NCI-H524 treated with DMSO at 0.1 percent for 48 hours (cell line): ENCODE measurements at regions not wholly inside any gene's neighbourhood (a gene's known extent, or its start where the extent isn't known, plus 50 kb on each side); places are given as distances from the start of the nearest gene placed in this dataset.
"Not testable (repeated sequence)": the region's sequence is repeated elsewhere in the genome, so short reads cannot be mapped to it uniquely, and the experiment has no call there.

Experiments used
- DNase-seq: peaks from one replicate; lab custom pipeline; 2025; lab: John Stamatoyannopoulos, UW

DNA sequence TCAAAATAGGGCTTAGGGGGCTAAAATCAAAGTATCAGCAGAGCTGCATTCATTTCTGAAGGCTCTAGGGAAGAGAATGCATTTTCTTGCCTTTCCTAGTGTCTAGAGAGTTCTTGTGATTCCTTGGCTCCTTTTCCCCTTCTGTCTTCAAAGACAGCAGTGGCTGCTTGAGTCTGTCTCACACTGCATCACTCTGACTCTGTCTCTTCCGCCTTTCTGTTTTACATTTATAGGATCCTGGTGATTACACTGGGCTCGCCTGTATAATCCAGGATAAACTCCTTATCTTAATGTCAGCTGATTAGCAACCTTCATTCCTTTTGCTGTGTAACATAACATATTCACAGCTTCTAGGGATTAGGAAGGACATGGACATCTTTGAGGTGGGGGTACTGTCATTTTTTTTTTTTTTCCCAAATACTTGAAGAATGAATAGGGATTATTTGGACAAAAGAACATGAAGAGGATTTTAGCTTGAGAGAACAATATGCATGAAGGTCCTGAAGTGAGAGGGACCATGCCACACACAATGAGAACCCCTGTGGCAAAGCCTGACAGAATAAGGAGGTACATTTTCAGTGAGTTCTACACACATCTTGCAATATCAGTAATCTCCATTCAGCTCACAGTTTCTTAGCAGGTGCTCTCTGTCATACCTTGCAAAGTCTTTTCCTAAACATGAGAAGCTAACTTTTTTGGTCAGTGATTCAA lies 267.6 kb downstream of the FAM170A start:
- DNase-seq = no peak

DNA sequence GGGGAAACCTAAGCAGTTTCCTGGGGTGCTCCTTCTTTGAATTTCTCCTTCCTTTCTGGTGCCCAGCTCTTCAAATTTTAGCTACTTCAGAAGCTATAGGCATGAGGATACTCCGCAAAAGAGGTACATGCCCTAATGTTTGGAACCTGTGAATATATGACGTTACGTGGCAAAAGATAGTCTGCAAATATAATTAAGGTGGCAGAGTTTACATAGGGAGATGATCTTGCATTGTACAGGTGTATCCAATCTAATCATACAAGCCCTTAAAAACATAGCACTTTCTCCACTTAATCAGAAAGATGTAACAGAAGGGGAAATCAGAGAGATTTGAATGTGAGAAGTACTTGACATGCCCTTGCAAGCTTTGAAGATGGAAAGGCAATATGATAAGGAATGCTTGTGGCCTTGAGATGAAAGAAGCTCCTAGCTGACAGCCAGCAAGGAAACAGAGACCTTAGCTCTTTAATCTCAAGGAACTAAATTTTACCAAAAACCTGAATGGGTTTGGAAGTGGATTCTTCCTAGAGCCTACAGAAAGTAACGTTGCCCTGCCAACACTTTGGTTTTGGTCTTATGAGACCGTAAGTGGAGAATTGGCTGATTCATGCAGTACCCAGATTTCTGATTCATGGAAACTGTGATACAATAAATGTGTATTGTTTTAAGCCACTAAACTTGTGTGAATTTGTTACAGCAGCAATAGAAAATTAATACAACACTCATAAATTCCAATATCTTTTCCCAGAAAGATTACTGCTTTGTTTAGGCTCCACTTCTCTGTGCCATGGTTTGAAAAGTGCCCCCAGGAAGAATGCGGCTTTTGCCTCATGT lies 268.4 kb downstream of the FAM170A start:
- no peak for DNase-seq

DNA sequence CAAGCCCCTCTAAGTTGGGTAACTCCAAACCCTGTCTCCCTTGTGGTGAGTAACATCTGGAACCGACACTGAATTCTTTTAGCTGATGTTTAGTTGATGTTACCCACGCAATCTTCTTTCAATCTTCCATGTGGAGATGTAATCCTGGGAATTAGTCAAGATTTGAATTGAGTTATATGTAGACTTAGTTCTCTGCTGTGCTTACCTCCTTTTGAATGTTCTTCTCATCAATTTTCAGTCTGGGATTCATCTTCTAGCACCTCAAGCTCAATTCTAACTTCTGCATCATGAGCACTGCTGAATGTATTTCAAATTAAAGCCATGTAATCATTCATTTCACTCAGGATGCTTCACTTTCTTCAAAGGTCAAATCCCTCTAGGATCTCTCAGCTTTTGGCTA lies 270.6 kb downstream of the FAM170A start:
- DNase-seq = no peak

DNA sequence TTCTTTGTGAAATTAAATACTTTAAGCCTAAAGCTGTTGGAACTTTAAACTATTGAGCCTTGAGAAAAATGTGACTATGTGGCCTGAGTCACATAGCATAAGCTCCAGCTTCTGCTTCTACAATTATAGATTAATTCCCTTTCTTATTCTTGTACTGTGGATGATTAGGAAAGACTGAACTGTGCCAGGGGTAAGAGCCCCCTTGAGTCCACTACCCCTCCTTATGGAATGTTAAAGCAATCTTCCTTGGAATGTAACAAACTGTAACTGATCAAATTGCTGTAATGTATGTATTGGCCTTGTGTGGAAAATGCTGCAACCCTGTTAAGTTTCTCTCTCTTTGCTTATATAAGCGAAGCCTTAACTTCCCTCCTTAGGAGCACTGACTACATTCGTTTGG lies 273.2 kb downstream of the FAM170A start:
- no peak for DNase-seq

DNA sequence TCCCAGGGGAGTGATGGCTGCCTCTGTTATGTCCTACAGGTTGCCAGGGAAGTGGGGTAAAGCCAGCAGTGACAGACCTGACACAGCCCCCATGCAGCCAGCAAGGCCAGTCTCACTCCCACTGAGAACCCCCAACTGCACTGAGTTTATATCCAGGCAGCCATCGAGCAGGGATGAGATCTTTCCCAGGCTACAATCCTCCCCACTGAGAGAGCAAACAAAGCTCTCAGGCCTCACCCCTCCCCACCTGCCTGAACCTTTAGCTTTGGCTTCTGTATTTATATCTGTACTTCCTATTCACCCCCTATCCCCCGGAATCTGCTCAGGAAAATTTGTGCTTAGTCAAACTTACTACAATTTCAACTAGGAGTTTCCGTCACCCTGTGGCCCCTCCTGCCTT lies 284.1 kb downstream of the FAM170A start:
- DNase-seq = no peak

DNA sequence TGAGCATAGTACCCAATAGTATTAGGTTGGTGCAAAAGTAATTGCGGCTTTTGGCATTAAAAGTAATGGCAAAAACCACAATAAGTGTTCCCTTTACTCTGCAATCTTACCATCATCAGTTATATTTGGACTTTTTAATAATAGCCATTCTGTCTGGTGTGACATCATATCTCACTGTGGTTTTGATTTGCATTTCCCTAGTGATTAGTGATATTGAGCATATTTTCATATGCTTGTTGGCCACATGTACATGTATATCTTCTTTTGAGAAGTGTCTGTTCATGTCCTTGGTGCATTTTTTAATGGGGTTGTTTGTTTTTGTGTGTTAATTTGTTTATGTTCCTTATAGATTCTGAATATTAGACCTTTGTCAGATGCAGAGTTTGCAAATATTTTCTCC lies 289.9 kb downstream of the FAM170A start:
- DNase-seq = no peak

DNA sequence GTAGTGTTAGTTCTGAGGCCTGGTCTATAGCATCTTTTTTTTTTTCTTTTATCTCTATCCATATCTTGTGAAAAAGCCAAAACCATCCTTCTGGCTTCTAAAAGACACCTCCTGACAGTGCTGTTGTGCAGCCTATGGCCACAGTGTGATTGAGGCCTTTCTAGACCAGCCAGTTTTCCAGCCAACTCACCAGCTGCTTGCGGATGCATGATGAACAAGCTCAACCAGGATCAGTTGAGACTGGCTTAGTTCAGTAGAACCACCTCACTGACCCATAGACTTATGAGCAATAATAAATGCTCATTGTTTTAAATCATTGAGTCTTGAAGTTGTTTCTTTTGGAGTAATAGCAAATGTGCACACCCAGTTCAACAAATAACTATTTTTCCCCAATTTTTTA lies 296.9 kb downstream of the FAM170A start:
- no peak for DNase-seq

DNA sequence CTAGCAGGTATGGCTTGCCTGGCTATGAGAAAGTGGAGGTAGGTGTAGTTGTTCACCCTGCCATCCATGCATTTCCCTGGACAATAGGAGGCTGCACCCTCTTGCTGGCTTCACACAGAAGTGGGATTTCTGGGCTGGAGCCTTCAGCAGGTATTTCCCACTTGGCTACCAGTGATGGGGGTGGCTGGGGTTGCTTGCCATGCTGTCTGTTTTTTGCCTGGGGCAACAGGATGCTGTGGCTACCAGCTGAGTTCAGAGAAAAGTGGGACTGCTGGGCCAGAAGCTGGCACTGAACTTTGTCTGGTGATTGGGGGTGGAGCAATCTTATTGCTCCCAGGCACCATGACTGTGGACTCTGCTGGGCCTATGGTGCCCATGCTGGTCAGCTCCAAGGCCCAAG lies 299.6 kb downstream of the FAM170A start:
- no peak for DNase-seq

DNA sequence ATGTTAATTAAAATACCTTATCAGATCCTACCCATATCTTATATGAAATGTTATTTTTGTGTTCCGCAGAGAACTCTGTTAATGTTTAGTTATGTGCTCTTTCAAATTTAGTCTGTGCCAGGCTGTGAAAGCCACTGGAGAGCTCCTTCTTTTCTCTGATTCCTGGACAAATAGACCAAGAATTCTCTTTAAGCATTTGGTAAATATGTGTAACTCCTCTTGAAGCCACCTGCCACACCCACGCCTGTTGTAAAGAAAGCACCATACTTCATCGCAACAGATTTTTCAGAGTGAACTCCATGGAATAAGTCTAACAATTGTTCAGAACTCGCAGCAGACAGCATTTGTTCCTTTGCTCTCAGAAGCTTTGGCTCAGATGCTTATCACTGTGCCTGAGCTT lies 301.1 kb downstream of the FAM170A start:
- no peak for DNase-seq

DNA sequence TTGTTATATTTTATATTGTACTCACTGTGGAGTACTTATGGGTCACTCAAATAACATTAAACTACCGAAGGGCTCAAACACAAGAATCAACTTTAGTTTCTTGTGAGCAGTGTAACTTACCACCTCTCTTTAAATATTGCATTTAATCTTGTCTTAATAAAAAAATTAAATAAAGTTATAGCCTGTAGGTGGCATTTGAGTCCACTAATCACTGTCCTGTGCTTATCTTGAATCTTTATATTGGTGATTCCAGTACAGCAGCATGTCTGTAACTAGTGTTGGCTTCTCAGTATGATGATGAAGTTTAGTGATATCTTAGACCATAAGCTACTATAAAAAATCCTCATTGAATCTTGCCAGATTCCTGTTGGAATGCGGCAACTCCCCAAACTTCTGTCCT lies 313.8 kb downstream of the FAM170A start:
- DNase-seq = no peak

DNA sequence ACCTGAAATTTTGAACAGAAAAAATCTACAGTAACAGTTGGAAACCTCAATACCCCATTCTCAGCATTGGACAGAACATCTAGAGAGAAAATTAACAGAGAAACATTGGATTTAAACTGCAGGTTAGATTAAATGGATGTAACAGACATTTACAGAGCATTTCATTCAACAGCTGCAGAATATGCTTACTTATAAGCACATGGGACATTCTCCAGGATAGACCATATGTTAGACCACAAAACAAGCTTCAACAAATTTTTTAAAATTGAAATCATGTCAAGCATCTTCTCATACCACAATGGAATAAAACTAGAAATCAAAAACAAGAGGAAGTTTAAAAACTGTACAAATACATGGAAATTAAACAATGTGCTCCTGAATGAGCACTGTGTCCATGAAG lies 316.3 kb downstream of the FAM170A start:
- DNase-seq = no peak

DNA sequence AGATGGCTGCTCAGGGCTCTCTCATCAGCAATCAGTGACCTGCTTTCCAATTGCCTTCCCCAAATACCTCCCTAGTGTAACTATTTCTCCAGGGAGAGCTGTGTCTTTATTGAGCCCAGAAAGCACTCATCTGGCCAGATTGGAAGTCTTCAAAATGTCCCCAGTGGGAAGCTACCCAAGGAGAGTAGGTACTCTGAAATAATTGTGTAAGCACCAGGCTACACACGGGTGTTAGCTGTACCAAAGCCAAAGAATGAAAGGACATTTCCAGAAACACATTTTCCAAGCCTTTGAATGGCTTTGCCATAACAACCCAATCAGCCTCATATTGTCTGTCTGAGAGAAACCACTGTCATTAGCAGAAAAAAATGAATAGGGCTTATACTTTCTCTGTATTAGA lies 318.8 kb downstream of the FAM170A start:
- no peak for DNase-seq

DNA sequence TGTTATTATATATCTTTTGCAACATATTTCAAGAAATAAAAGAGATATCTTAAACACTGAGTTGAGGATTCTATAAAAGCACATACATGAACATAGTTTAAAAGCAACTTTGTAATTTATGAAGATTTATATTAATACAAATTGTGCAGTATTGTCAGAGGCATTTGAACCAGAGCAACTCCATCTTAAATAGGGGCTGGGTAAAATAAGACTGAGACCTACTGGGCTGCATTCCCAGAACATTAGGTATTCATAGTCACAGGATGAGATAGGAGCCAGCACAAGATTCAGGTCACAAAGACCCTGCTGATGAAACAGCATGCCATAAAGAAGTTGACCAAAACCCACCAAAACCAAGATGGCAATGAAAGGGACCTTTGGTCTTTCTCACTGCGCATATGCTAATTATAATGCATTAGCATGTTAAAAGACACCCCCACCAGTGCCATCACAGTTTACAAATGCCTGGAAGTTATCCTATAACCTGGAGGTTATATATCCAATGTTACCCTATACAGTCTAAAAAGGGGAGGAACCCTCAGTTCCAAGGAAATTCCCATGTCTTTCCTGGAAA lies 320.2 kb downstream of the FAM170A start:
- DNase-seq = no peak

DNA sequence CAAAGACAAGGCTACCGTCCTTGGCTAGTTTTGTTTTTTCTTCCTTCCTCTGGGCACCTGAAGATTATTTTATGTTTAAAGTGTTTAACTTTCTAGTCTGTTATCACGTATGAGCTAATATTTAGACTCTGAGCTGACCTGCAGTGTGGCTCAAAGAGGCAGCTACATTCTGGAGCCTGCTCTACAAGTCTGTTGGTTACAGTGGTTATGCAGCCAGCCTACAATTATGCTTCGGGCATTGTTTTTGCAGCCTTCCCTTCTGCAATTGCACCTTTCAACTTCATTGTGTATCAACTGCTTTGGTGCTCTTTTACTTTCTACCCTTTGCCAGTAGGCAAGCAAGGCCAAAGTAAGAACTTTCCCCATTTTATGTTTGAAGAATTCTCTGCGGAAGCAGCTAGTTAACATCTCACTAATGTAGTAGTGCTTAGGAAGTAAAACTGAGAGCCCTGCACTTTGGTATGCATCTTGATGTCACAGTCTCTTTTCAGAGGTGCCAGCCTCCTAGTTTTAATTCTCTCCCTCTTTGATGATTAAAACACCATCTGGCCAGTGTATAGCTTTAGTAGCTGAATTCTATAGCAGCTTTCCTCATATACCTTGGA lies 322.1 kb downstream of the FAM170A start:
- no peak for DNase-seq

DNA sequence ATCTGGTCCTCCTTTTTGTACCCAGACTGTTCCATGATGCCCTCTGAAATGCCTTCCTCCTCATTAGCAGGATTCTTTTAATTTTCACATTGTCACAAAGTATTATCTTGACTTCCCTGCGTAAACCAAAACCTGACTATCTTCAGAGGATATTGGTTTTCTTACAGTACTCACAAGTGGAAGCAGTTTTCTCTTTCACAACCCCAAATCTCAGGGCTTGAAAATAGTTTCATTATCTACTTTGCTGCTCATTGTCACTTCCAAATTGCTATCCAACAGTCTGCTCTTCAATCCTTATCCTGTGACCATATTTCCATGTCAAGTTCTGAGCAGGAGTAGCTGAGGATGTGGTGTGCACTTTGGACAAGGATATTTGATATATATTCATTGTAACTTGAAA lies 324.1 kb downstream of the FAM170A start:
- no peak for DNase-seq

DNA sequence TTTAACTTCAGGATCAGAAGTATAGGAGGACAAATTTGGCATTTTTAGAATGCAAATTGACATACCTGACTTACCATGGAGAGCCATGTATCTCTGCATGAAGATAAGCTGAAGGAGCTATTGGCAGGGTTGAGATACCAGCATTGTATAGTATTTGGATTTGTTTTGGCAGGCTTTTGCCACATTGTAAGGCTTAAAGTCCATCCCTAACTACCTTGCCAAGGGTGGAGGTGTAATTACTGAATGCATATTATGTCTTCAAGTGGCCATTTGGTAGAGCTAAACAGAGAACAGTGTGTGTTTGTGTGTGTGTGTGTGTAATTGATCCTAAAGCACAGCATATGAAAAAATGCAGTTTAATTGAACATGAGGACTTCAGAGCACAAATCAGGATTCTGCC lies 324.7 kb downstream of the FAM170A start:
- DNase-seq = no peak

DNA sequence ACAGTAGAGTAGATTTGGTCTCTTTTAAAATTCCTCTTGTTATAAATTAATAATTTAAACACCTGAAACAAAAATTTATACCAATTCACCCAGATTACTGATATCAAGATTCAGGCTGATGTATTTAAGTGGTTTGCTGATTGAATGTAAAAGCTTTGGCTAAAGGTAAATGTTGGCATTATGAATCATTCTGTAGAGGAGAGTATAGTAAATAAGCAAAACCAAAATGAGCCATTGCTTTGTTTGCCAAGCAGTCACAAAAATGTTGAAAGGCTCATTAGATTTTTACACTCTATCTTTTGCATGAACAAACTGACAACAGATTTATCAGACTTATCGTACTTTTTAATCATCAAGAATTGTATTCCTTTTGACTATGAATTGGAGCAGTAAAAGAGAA lies 332.6 kb downstream of the FAM170A start:
- DNase-seq = no peak

DNA sequence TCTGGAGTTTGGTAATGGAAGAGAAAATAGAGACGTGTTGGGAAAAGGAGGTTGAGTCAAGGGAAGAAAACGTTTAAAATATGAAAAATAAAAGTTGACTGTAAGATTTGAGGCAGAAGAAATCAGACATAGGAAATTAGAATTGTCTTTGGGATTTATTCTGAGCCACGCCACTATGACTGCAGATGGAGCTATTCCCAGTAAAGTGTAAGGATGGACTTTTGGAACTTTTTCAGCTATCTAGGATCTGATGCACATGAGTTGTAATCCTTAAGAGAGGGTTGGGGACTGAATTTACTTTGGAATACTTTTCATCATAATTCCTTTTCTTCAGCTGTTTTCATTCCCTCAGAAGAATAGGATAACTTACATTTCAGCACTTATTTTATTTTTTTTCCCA lies 336.7 kb downstream of the FAM170A start:
- DNase-seq = no peak

DNA sequence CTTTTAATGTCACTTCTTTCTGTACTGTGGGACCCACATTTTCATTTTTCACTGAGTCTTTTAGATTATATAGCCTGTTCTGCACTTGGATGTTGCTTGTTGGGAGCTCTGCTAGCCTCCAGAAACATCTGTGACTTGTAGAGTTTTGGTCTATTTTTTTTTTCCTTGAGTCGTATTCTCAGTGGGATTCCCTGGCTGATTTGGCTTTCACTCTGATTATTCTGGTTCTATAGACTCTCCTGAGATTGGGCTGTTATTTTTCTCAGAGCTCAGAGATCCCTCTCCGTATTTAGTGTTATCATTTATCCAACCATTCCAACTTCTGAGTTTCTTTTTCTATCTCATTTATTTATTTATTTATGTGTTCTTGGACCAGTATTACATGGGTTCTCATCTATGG lies 339.3 kb downstream of the FAM170A start:
- DNase-seq = no peak

DNA sequence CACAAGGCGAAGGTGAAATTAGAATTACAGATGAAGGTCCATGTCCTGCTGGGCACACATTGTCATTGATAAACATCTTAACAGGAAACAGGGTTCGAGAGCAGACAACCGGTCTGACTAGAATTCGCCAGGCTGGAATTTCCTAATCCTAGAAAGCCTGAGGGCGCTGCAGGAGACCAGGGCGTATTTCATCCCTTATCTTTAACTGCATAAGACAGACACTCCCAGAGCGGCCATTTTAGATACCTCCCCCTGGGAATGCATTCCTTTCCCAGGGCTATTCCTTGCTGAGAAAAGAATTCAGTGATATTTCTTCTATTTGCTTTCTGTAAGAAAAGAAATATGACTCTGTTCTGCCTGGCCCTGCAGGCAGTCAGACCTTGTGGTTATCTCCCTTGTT lies 357.7 kb downstream of the FAM170A start:
- DNase-seq = not testable (repeated sequence)

DNA sequence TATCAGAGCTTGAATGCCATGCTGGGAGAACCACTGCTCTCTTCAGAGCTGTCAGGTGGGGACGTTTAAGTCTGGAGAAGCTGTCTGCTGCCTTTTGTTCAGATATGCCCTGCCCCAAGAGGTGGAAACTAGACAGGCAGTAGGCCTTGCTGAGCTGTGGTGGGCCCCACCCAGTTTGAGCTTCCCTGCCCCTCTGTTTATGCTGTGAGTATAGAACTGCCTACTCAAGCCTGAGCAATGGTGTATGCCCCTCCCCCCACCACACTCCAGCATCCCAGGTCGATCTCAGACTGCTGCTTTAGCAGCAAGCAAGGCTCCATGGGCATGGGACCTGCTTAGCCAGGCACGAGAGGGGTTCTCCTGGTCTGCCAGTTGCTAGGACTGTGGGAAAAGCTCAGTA lies 362.3 kb downstream of the FAM170A start:
- no peak for DNase-seq

DNA sequence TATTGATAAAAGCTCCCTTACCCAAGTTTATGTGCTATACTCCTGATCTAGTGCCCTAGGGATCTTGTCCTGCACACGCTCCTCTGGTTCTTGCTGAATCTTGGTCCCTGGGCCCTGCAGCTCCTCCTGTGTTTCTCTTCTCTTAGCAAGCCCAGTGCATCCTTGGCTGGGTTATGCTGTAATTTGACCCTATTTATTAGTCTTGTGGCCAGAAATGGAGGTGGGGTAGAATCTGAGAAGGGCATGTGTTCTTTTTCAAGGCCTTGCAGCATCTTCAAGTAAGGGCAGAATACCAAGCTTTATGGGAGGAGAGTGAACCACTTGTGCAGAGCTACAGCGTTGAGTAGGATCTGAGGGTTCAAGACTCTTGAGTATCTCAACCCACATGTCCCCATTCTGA lies 366.8 kb downstream of the FAM170A start:
- no peak for DNase-seq

DNA sequence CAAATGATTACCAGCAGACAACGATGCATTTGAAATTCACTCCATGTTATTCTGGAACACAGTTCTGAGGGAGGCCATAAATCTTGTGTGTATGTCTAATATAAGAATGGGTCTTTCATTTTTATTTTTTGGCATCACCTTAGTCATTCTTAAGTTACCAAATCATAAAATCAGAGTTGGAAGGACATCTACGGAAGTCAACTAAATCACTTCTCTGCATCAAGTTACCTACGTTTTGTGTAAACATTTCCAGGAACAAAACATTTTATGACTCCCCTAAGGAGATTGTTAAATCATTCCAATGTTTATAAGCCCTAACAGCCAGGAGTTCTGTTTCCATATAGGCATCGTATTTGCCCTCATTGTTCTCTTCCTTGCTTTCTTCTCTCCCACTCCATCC lies 378.2 kb downstream of the FAM170A start:
- DNase-seq = no peak
